ENCODE measurements at regions not wholly inside any gene's neighbourhood (a gene's known extent, or its start where the extent isn't known, plus 50 kb on each side); places are given as distances from the start of the nearest gene placed in this dataset.

GRCh38 chr20:39381595-39381994, 419.5 kb downstream of the DHX35 start:
- FAIRE-seq = no peak
- H3K9ac ChIP-seq (ENCODE audit: low read length in 3 of 3) = no peak overlapping the region
- intact Hi-C loops (cut with DNase I) = no loop called here

GRCh38 chr20:39378776-39379175, 416.6 kb downstream of the DHX35 start:
- no peak for FAIRE-seq
- no peak overlapping the region for H3K27ac ChIP-seq (ENCODE audit: low read depth in 2 of 2, low read length in 2 of 2)
- TF ChIP-seq CTCF (IDR thresholded peaks at IDR 0.05; ENCODE audit: borderline replicate concordance, extremely low read depth, insufficient read depth) = no peak
- intact Hi-C loops (cut with DNase I) = no loop called here
- no peaks in the 10 kb centered on the region for H3K4me1 ChIP-seq (ENCODE audit: control insufficient read depth in 2 of 3, insufficient read depth in 2 of 3, low read depth in 1 of 3, low read length in 3 of 3)
- no peaks in the 10 kb centered on the region for H3K36me3 ChIP-seq (ENCODE audit: control insufficient read depth in 2 of 3, insufficient read depth in 3 of 3, low read length in 3 of 3)
- H3K4me3 ChIP-seq (ENCODE audit: low read length in 3 of 3) = no peak overlapping the region
- DNase-seq = peak in 2 of 5 donors; percentile 3 to 6
- H3K9ac ChIP-seq (ENCODE audit: low read length in 3 of 3) = no peak overlapping the region
- no peaks in the 10 kb centered on the region for H3K9me3 ChIP-seq (ENCODE audit: control insufficient read depth in 2 of 3, insufficient read depth in 1 of 3, low read length in 3 of 3)
- H3K27me3 ChIP-seq (ENCODE audit: control insufficient read depth, insufficient read depth, low read length) = no peaks in the 10 kb centered on the region

More at GRCh38 chr20:39381595-39381994, 419.5 kb downstream of the DHX35 start:
- Histone ChIP-seq H3K4me3 (ENCODE audit: low read length in 3 of 3) (no peak overlapping the region), H3K27me3 (ENCODE audit: control insufficient read depth, insufficient read depth, low read length) (no peaks in the 10 kb centered on the region), H3K4me1 (ENCODE audit: control insufficient read depth in 2 of 3, insufficient read depth in 2 of 3, low read depth in 1 of 3, low read length in 3 of 3) (no peaks in the 10 kb centered on the region), H3K9me3 (ENCODE audit: control insufficient read depth in 2 of 3, insufficient read depth in 1 of 3, low read length in 3 of 3) (no peaks in the 10 kb centered on the region), H3K36me3 (ENCODE audit: control insufficient read depth in 2 of 3, insufficient read depth in 3 of 3, low read length in 3 of 3) (no peaks in the 10 kb centered on the region), H3K27ac (ENCODE audit: low read depth in 2 of 2, low read length in 2 of 2) (no peak overlapping the region)
- TF ChIP-seq CTCF (IDR thresholded peaks at IDR 0.05; ENCODE audit: borderline replicate concordance, extremely low read depth, insufficient read depth) = no peak
- DNase-seq = no peak

- H3K9ac ChIP-seq (ENCODE audit: low read length in 3 of 3) = no peak overlapping the region
- H3K4me3 ChIP-seq (ENCODE audit: low read length in 3 of 3) = no peak overlapping the region
- no peak overlapping the region for H3K27ac ChIP-seq (ENCODE audit: low read depth in 2 of 2, low read length in 2 of 2)
- H3K9me3 ChIP-seq (ENCODE audit: control insufficient read depth in 2 of 3, insufficient read depth in 1 of 3, low read length in 3 of 3) = no peaks in the 10 kb centered on the region
- intact Hi-C loops (cut with DNase I) = no loop called here
- H3K4me1 ChIP-seq (ENCODE audit: control insufficient read depth in 2 of 3, insufficient read depth in 2 of 3, low read depth in 1 of 3, low read length in 3 of 3) = no peaks in the 10 kb centered on the region
- TF ChIP-seq CTCF (IDR thresholded peaks at IDR 0.05; ENCODE audit: borderline replicate concordance, extremely low read depth, insufficient read depth) = no peak
- no peaks in the 10 kb centered on the region for H3K36me3 ChIP-seq (ENCODE audit: control insufficient read depth in 2 of 3, insufficient read depth in 3 of 3, low read length in 3 of 3)
- DNase-seq = no peak
- no peaks in the 10 kb centered on the region for H3K27me3 ChIP-seq (ENCODE audit: control insufficient read depth, insufficient read depth, low read length)
- FAIRE-seq = no peak
Observed at GRCh38 chr20:39376788-39377187, 414.6 kb downstream of the DHX35 start.

GRCh38 chr20:39364320-39364719, 402.2 kb downstream of the DHX35 start:
- Histone ChIP-seq H3K4me1 (ENCODE audit: control insufficient read depth in 2 of 3, insufficient read depth in 2 of 3, low read depth in 1 of 3, low read length in 3 of 3) (no peaks in the 10 kb centered on the region), H3K36me3 (ENCODE audit: control insufficient read depth in 2 of 3, insufficient read depth in 3 of 3, low read length in 3 of 3) (no peaks in the 10 kb centered on the region), H3K27me3 (ENCODE audit: control insufficient read depth, insufficient read depth, low read length) (no peaks in the 10 kb centered on the region), H3K27ac (ENCODE audit: low read depth in 2 of 2, low read length in 2 of 2) (no peak overlapping the region), H3K4me3 (ENCODE audit: low read length in 3 of 3) (no peak overlapping the region), H3K9ac (ENCODE audit: low read length in 3 of 3) (no peak overlapping the region), H3K9me3 (ENCODE audit: control insufficient read depth in 2 of 3, insufficient read depth in 1 of 3, low read length in 3 of 3) (no peaks in the 10 kb centered on the region)
- no peak for TF ChIP-seq CTCF (IDR thresholded peaks at IDR 0.05; ENCODE audit: borderline replicate concordance, extremely low read depth, insufficient read depth)
- intact Hi-C loops (cut with DNase I) = no loop called here
- DNase-seq = no peak
- no peak for FAIRE-seq

Data from kidney (tissue), 13 donors.